ENCODE measurements at regions not wholly inside any gene's neighbourhood (a gene's known extent, or its start where the extent isn't known, plus 50 kb on each side); places are given as distances from the start of the nearest gene placed in this dataset.

- H3K9me3 Mint-ChIP-seq: peaks cover 0 to 7% (median 5%) of the 10 kb centered on the region in 7 donors
- WGBS (ENCODE audit: insufficient coverage): 100% methylated on average over 2 of the region's 2 CpGs
- Histone ChIP-seq H3K4me2 (replicated peaks; ENCODE audit: extremely low read depth, low read length, poor library complexity, severe bottlenecking) (no peak overlapping the region), H3K4me1 (ENCODE audit: control insufficient read depth in 1 of 2, insufficient read depth in 2 of 2, low read length in 2 of 2) (no peaks in the 10 kb centered on the region), H4K20me1 (ENCODE audit: insufficient read depth, low read length) (no peaks in the 10 kb centered on the region), H2AFZ (ENCODE audit: insufficient read depth, low read depth, low read length, poor library complexity, severe bottlenecking) (no peak overlapping the region), H3K9me3 (replicated peaks in 1 of 2; ENCODE audit: control insufficient read depth in 1 of 2, insufficient read depth in 1 of 2, low read length in 2 of 2) (peaks cover 0 to 3% of the 10 kb centered on the region in 2 donors), H3K4me3 (replicated peaks in 1 of 3; ENCODE audit: low read depth in 2 of 3, low read length in 3 of 3) (no peak overlapping the region), H3K27me3 (ENCODE audit: control insufficient read depth in 2 of 2, insufficient read depth in 2 of 2, low read length in 2 of 2) (peaks cover 23 to 25% of the 10 kb centered on the region in 2 donors), H3K9ac (ENCODE audit: insufficient read depth, low read length, poor library complexity, severe bottlenecking) (no peak overlapping the region), H3K79me2 (ENCODE audit: insufficient read depth, low read length) (no peaks in the 10 kb centered on the region), H3K36me3 (replicated peaks in 1 of 2; ENCODE audit: control insufficient read depth in 1 of 2, insufficient read depth in 2 of 2, low read length in 2 of 2) (no peaks in the 10 kb centered on the region), H3K27ac (ENCODE audit: low read depth in 1 of 2, low read length in 2 of 2) (no peak overlapping the region)
- no peak overlapping the region for H3K27ac Mint-ChIP-seq
- TF ChIP-seq CTCF (IDR thresholded peaks at IDR 0.05): no peak
- no peak overlapping the region for H3K4me3 Mint-ChIP-seq
- intact Hi-C loops (cut with micrococcal nuclease): no loop called here
- H3K27me3 Mint-ChIP-seq (ENCODE audit: low read depth in 3 of 3): peaks cover 15 to 23% (median 18%) of the 10 kb centered on the region in 3 donors
- peaks cover 5% of the 10 kb centered on the region for H3K4me1 Mint-ChIP-seq
- DNase-seq: no peak
- H3K36me3 Mint-ChIP-seq: no peaks in the 10 kb centered on the region
Observed at GRCh38 chr20:40313730-40314129, 375.3 kb downstream of the MAFB start.

GRCh38 chr20:40309731-40310130 is 379.3 kb downstream of the MAFB start:
- intact Hi-C loops (cut with micrococcal nuclease): loop anchor here in 1 of 2 donors (5.0 kb wide), 1 partner anchor 53 kb away; no protein-coding TSS in a partner anchor
- H3K27ac Mint-ChIP-seq: no peak overlapping the region
- 100% methylated on average over 1 of the region's 6 CpGs for WGBS (ENCODE audit: insufficient coverage)
- Histone ChIP-seq H3K4me3 (replicated peaks in 1 of 3; ENCODE audit: low read depth in 2 of 3, low read length in 3 of 3) (no peak overlapping the region), H3K9ac (ENCODE audit: insufficient read depth, low read length, poor library complexity, severe bottlenecking) (no peak overlapping the region), H3K9me3 (replicated peaks in 1 of 2; ENCODE audit: control insufficient read depth in 1 of 2, insufficient read depth in 1 of 2, low read length in 2 of 2) (peaks cover 0 to 3% of the 10 kb centered on the region in 2 donors), H3K79me2 (ENCODE audit: insufficient read depth, low read length) (no peaks in the 10 kb centered on the region), H3K36me3 (replicated peaks in 1 of 2; ENCODE audit: control insufficient read depth in 1 of 2, insufficient read depth in 2 of 2, low read length in 2 of 2) (no peaks in the 10 kb centered on the region), H3K4me1 (ENCODE audit: control insufficient read depth in 1 of 2, insufficient read depth in 2 of 2, low read length in 2 of 2) (no peaks in the 10 kb centered on the region), H3K4me2 (replicated peaks; ENCODE audit: extremely low read depth, low read length, poor library complexity, severe bottlenecking) (no peak overlapping the region), H3K27me3 (ENCODE audit: control insufficient read depth in 2 of 2, insufficient read depth in 2 of 2, low read length in 2 of 2) (peaks cover 14 to 20% of the 10 kb centered on the region in 2 donors), H2AFZ (ENCODE audit: insufficient read depth, low read depth, low read length, poor library complexity, severe bottlenecking) (no peak overlapping the region), H4K20me1 (ENCODE audit: insufficient read depth, low read length) (no peaks in the 10 kb centered on the region), H3K27ac (ENCODE audit: low read depth in 1 of 2, low read length in 2 of 2) (no peak overlapping the region)
- peaks cover 0 to 6% (median 5%) of the 10 kb centered on the region in 7 donors for H3K9me3 Mint-ChIP-seq
- DNase-seq: no peak
- no peak for TF ChIP-seq CTCF (IDR thresholded peaks at IDR 0.05)
- H3K27me3 Mint-ChIP-seq (ENCODE audit: low read depth in 3 of 3): peaks cover 14 to 20% (median 18%) of the 10 kb centered on the region in 3 donors
- no peaks in the 10 kb centered on the region for H3K36me3 Mint-ChIP-seq
- peak overlapping the region in 1 of 2 donors; percentile 49 for H3K4me3 Mint-ChIP-seq
- peaks cover 2% of the 10 kb centered on the region for H3K4me1 Mint-ChIP-seq
